GM23338 (cell line): ENCODE measurements at regions not wholly inside any gene's neighbourhood (a gene's known extent, or its start where the extent isn't known, plus 50 kb on each side); places are given as distances from the start of the nearest gene placed in this dataset.

Experiments
- ATAC-seq: fragments of 200-7000 bp; cut with Tn5 transposase; 3 replicates; pipeline ENCODE4 v1.9.1; 2020
- DNase-seq: peaks from one replicate; pipeline ENCODE4 v3.0.0-alpha.2; 2015; ENCODE audit warnings: low spot score
- H2AFZ ChIP-seq: fragments of 200-600 bp; sonication (generic); 2 replicates; pipeline ENCODE4 v1.8.0; 2016; ENCODE audit warnings: antibody characterized with exemption, mild to moderate bottlenecking, moderate library complexity
- H3F3A ChIP-seq: fragments of 200-600 bp; sonication (generic); replicated peaks from 2 replicates; pipeline ENCODE4 v1.8.0; 2017; ENCODE audit warnings: antibody characterized with exemption, mixed run types, low read depth
- H3K27ac ChIP-seq: fragments of 200-600 bp; sonication (generic); 2 replicates; pipeline ENCODE4 v1.6.1; 2016; ENCODE audit warnings: low read depth
- H3K27me3 ChIP-seq: fragments of 200-600 bp; sonication (generic); 2 replicates; pipeline ENCODE4 v1.8.0; 2016; ENCODE audit warnings: mild to moderate bottlenecking, mixed run types, moderate library complexity; ENCODE audit not compliant: insufficient read depth
- H3K36me3 ChIP-seq: fragments of 200-600 bp; sonication (generic); 2 replicates; pipeline ENCODE4 v1.8.0; 2016; ENCODE audit warnings: mild to moderate bottlenecking; ENCODE audit not compliant: insufficient read depth
- H3K4me1 ChIP-seq: fragments of 200-600 bp; sonication (generic); 2 replicates; pipeline ENCODE4 v1.8.0; 2016; ENCODE audit warnings: mild to moderate bottlenecking, moderate library complexity; ENCODE audit not compliant: insufficient read depth
- H3K4me2 ChIP-seq: fragments of 200-600 bp; sonication (generic); 2 replicates; pipeline ENCODE4 v1.7.1; 2017; ENCODE audit warnings: mixed run types
- H3K4me3 ChIP-seq: fragments of 200-600 bp; sonication (generic); 2 replicates; pipeline ENCODE4 v1.6.1; 2016; ENCODE audit warnings: mixed run types
- H3K79me2 ChIP-seq: fragments of 200-600 bp; sonication (generic); replicated peaks from 2 replicates; pipeline ENCODE4 v1.8.0; 2017; ENCODE audit warnings: mild to moderate bottlenecking; ENCODE audit not compliant: insufficient read depth
- H3K9me2 ChIP-seq: fragments of 200-600 bp; sonication (generic); 2 replicates; pipeline ENCODE4 v1.8.0; 2017; ENCODE audit not compliant: insufficient read depth
- H4K20me1 ChIP-seq: fragments of 200-600 bp; sonication (generic); replicated peaks from 2 replicates; pipeline ENCODE4 v1.8.0; 2017; ENCODE audit warnings: mild to moderate bottlenecking; ENCODE audit not compliant: insufficient read depth
- H3K27ac Mint-ChIP-seq: 2 replicates; pipeline ENCODE4 v1.8.0; 2020; ENCODE audit warnings: inconsistent platforms, mild to moderate bottlenecking, moderate library complexity, mixed read lengths
- H3K27me3 Mint-ChIP-seq: 3 replicates; pipeline ENCODE4 v1.8.0; 2022; ENCODE audit warnings: low read depth, mild to moderate bottlenecking, moderate library complexity, mixed read lengths, inconsistent platforms; ENCODE audit not compliant: insufficient read depth, poor library complexity
- H3K36me3 Mint-ChIP-seq: 3 replicates; pipeline ENCODE4 v1.8.0; 2021; ENCODE audit warnings: low read depth, mild to moderate bottlenecking, inconsistent platforms, moderate library complexity, mixed read lengths
- H3K4me1 Mint-ChIP-seq: 3 replicates; pipeline ENCODE4 v1.8.0; 2020; ENCODE audit warnings: mild to moderate bottlenecking, inconsistent platforms, mixed read lengths
- H3K4me3 Mint-ChIP-seq: 3 replicates; pipeline ENCODE4 v1.8.0; 2021; ENCODE audit warnings: moderate library complexity, mild to moderate bottlenecking, inconsistent platforms, mixed read lengths
- H3K9me3 Mint-ChIP-seq: 3 replicates; pipeline ENCODE4 v1.8.0; 2020; ENCODE audit warnings: moderate library complexity, mild to moderate bottlenecking, inconsistent platforms, mixed read lengths
- CTCF ChIP-seq, 2 experiments: fragments of 200-600 bp in 1 of 2; sonication (generic) in 1 of 2; conservative IDR thresholded peaks; 2 replicates each; pipeline versions ENCODE4 v1.5.1 to v1.6.1; 2016 to 2017; ENCODE audit warnings: antibody characterized with exemption in 2 of 2, low read depth in 2 of 2, mild to moderate bottlenecking in 2 of 2, moderate library complexity in 1 of 2
- ETS1 ChIP-seq: IDR thresholded peaks from 2 replicates; pipeline ENCODE4 v1.6.1; 2016; ENCODE audit warnings: antibody characterized with exemption
- EZH2 ChIP-seq: fragments of 200-600 bp; sonication (generic); IDR thresholded peaks from one replicate; pipeline ENCODE4 v1.8.0; 2017; ENCODE audit warnings: antibody characterized with exemption, mild to moderate bottlenecking, low read depth; ENCODE audit not compliant: unreplicated experiment
- EZH2phosphoT487 ChIP-seq: fragments of 200-600 bp; sonication (generic); IDR thresholded peaks from one replicate; pipeline ENCODE4 v1.8.1; 2018; ENCODE audit warnings: antibody characterized with exemption; ENCODE audit not compliant: unreplicated experiment
- NANOG ChIP-seq: IDR thresholded peaks from 2 replicates; pipeline ENCODE4 v1.6.1; 2016; ENCODE audit warnings: antibody characterized with exemption, borderline replicate concordance
- REST ChIP-seq: IDR thresholded peaks from one replicate; pipeline ENCODE4 v1.6.1; 2018; ENCODE audit warnings: antibody characterized with exemption; ENCODE audit not compliant: unreplicated experiment
- STAT1 ChIP-seq: IDR thresholded peaks from one replicate; pipeline ENCODE4 v1.6.1; 2016; ENCODE audit warnings: antibody characterized with exemption; ENCODE audit not compliant: unreplicated experiment
- ZNF114 ChIP-seq: fragments of 250-450 bp; sonication (Bioruptor Pico); IDR thresholded peaks from 2 replicates; pipeline ENCODE4 v1.5.0; 2020; ENCODE audit warnings: mild to moderate bottlenecking, moderate library complexity
- ZNF331 ChIP-seq: fragments of 250-450 bp; sonication (Bioruptor Pico); IDR thresholded peaks from 2 replicates; pipeline ENCODE4 v1.5.0; 2020; ENCODE audit warnings: low read depth, mild to moderate bottlenecking, moderate library complexity
- ZNF462 ChIP-seq: fragments of 250-450 bp; sonication (Bioruptor Pico); IDR thresholded peaks from 2 replicates; pipeline ENCODE4 v1.5.0; 2020; ENCODE audit warnings: mild to moderate bottlenecking, moderate library complexity

- Histone ChIP-seq H3K4me3 (no peak overlapping the region), H3K4me2 (no peak overlapping the region), H3K4me1 (no peaks in the 10 kb centered on the region; the same call in 1 of the 2 replicates), H3K79me2 (no peaks in the 10 kb centered on the region), H3K27ac (no peak overlapping the region), H3F3A (no peaks in the 10 kb centered on the region), H3K36me3 (no peaks in the 10 kb centered on the region), H3K9me2 (peaks cover 9% of the 10 kb centered on the region; the same call in 1 of the 2 replicates), H3K27me3 (no peaks in the 10 kb centered on the region), H2AFZ (peak overlapping the region; percentile 72), H4K20me1 (no peaks in the 10 kb centered on the region)
- DNase-seq (peak; percentile 66), ATAC-seq (peak; percentile 95)
- Mint-ChIP-seq H3K27ac (peak overlapping the region; percentile 77; the same call in 1 of the 2 replicates), H3K4me3 (no peak overlapping the region), H3K9me3 (no peaks in the 10 kb centered on the region), H3K27me3 (peaks cover 1% of the 10 kb centered on the region), H3K36me3 (no peaks in the 10 kb centered on the region), H3K4me1 (peaks cover 9% of the 10 kb centered on the region)
- TF ChIP-seq ZNF462 (CRISPR knock-in tag) (no peak), NANOG (no peak), REST (no peak), STAT1 (no peak), ZNF331 (no peak), CTCF (conservative IDR thresholded peaks at IDR 0.05; ENCODE audit: low read depth in 2 of 2) (no peak), EZH2phosphoT487 (no peak), ZNF114 (CRISPR knock-in tag) (no peak), ETS1 (no peak), EZH2 (no peak)
Measured at GRCh38 chr11:79973721-79974617, 533.1 kb upstream of the TENM4 start.
